Ishikawa (cell line): ENCODE measurements at regions not wholly inside any gene's neighbourhood (a gene's known extent, or its start where the extent isn't known, plus 50 kb on each side); places are given as distances from the start of the nearest gene placed in this dataset.

ENCODE experiments used
- CEBPB ChIP-seq: IDR thresholded peaks from 2 replicates; pipeline ENCODE4 v1.6.1; 2012
- CREB1 ChIP-seq: IDR thresholded peaks from 2 replicates; pipeline ENCODE4 v1.6.1; 2012; ENCODE audit warnings: low read depth
- EGR1 ChIP-seq: IDR thresholded peaks from 2 replicates; pipeline ENCODE4 v1.6.1; 2012
- EP300 ChIP-seq: IDR thresholded peaks from 2 replicates; pipeline ENCODE4 v1.6.1; 2012; ENCODE audit warnings: borderline replicate concordance
- FOXM1 ChIP-seq: IDR thresholded peaks from 2 replicates; pipeline ENCODE4 v1.6.1; 2012; ENCODE audit warnings: low read depth, borderline replicate concordance
- NFIC ChIP-seq: IDR thresholded peaks from 2 replicates; pipeline ENCODE4 v1.6.1; 2012
- RAD21 ChIP-seq: IDR thresholded peaks from 2 replicates; pipeline ENCODE4 v1.6.1; 2012; ENCODE audit warnings: low read depth
- TAF1 ChIP-seq: IDR thresholded peaks from 2 replicates; pipeline ENCODE4 v1.6.1; 2012; ENCODE audit warnings: low read depth, mild to moderate bottlenecking
- TCF12 ChIP-seq: IDR thresholded peaks from 2 replicates; pipeline ENCODE4 v1.6.1; 2012; ENCODE audit warnings: low read depth
- TEAD4 ChIP-seq: IDR thresholded peaks from 2 replicates; pipeline ENCODE4 v1.6.1; 2012
- YY1 ChIP-seq: IDR thresholded peaks from 2 replicates; pipeline ENCODE4 v1.6.1; 2012; ENCODE audit warnings: low read depth
- ZBTB7A ChIP-seq: IDR thresholded peaks from 2 replicates; pipeline ENCODE4 v1.6.1; 2012; ENCODE audit warnings: low read depth
- TF ChIP-seq, protein P1 (sequence below): IDR thresholded peaks from 2 replicates; pipeline ENCODE4 v1.6.1; 2012; ENCODE audit warnings: low read depth, mild to moderate bottlenecking
- TF ChIP-seq, protein P2 (sequence below): IDR thresholded peaks from 2 replicates; pipeline ENCODE4 v1.6.1; 2012
- TF ChIP-seq, protein P3 (sequence below): IDR thresholded peaks from 2 replicates; pipeline ENCODE4 v1.6.1; 2012

DNA sequence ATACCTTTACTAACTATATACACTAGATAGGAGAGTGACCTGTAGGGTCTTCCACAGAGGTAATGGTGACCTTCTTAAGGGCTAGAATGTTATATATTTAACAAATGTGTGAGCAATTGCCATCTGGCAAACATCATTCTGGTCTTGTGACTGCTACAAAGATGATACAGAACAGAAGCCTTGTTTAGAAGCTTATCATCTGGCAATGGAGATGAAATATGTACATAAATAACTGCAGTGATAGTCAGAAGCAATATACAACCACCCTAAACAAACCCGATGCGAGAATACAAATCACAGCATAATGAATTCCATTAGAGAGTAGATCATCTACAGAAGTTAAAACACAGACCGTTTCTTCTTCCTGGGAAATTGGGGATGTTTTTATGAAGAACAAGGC is 952.7 kb upstream of the SLIT2 start:
- TF ChIP-seq EP300 (no peak), TEAD4 (no peak), ZBTB7A (no peak), RAD21 (no peak), CEBPB (no peak), FOXM1 (no peak), EGR1 (no peak), NFIC (no peak), TCF12 (no peak), CREB1 (no peak), TAF1 (no peak), YY1 (no peak)
- TF ChIP-seq, protein P1, sequence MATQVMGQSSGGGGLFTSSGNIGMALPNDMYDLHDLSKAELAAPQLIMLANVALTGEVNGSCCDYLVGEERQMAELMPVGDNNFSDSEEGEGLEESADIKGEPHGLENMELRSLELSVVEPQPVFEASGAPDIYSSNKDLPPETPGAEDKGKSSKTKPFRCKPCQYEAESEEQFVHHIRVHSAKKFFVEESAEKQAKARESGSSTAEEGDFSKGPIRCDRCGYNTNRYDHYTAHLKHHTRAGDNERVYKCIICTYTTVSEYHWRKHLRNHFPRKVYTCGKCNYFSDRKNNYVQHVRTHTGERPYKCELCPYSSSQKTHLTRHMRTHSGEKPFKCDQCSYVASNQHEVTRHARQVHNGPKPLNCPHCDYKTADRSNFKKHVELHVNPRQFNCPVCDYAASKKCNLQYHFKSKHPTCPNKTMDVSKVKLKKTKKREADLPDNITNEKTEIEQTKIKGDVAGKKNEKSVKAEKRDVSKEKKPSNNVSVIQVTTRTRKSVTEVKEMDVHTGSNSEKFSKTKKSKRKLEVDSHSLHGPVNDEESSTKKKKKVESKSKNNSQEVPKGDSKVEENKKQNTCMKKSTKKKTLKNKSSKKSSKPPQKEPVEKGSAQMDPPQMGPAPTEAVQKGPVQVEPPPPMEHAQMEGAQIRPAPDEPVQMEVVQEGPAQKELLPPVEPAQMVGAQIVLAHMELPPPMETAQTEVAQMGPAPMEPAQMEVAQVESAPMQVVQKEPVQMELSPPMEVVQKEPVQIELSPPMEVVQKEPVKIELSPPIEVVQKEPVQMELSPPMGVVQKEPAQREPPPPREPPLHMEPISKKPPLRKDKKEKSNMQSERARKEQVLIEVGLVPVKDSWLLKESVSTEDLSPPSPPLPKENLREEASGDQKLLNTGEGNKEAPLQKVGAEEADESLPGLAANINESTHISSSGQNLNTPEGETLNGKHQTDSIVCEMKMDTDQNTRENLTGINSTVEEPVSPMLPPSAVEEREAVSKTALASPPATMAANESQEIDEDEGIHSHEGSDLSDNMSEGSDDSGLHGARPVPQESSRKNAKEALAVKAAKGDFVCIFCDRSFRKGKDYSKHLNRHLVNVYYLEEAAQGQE: no peak
- TF ChIP-seq, protein P2, sequence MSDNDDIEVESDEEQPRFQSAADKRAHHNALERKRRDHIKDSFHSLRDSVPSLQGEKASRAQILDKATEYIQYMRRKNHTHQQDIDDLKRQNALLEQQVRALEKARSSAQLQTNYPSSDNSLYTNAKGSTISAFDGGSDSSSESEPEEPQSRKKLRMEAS: no peak
- TF ChIP-seq, protein P3, sequence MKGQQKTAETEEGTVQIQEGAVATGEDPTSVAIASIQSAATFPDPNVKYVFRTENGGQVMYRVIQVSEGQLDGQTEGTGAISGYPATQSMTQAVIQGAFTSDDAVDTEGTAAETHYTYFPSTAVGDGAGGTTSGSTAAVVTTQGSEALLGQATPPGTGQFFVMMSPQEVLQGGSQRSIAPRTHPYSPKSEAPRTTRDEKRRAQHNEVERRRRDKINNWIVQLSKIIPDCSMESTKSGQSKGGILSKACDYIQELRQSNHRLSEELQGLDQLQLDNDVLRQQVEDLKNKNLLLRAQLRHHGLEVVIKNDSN: no peak

DNA sequence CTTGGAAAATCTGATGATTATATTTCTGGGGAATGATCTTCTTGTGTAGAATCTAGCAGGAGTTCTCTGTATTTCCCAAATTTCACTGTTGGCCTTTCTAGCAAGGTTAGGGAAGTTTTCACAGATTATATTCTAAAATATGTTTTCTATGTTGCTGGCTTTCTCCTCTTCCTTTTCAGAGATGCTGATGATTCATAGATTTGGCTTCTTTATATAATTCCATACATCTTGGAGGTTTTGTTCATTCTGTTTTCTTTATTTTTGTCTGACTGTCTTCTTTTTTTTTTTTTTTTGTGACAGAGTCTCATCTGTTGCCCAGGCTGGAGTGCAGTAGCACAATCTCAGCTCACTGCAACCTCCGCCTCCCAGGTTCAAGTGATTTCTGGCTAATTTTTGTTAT is 957.9 kb upstream of the SLIT2 start:
- no peak for TF ChIP-seq YY1
- TF ChIP-seq, protein P3: no peak
- TF ChIP-seq, protein P1: no peak
- no peak for TF ChIP-seq CEBPB
- no peak for TF ChIP-seq TCF12
- no peak for TF ChIP-seq EGR1
- no peak for TF ChIP-seq CREB1
- no peak for TF ChIP-seq RAD21
- TF ChIP-seq EP300: no peak
- TF ChIP-seq TEAD4: no peak
- TF ChIP-seq, protein P2: no peak
- TF ChIP-seq ZBTB7A: no peak
- no peak for TF ChIP-seq FOXM1
- no peak for TF ChIP-seq NFIC
- no peak for TF ChIP-seq TAF1

DNA sequence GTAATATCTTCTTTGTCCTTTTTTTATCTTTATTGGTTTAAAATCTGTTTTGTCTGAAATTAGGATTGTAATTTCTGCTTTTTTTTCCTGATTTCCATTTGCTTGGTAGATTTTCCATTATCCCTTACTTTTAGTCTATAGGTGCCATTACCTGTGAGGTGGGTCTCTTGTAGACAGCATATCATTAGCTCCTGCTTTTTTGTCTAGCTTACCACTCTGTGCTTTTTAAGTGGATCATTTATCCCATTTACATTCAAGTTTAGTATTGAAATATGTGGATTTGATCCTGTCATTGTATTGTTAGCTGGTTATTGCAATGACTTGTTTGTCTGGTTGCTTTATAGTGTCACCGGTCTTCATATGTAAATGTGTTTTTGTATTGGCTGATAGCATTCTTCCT is 958.6 kb upstream of the SLIT2 start:
- no peak for TF ChIP-seq RAD21
- TF ChIP-seq, protein P1: no peak
- TF ChIP-seq YY1: no peak

DNA sequence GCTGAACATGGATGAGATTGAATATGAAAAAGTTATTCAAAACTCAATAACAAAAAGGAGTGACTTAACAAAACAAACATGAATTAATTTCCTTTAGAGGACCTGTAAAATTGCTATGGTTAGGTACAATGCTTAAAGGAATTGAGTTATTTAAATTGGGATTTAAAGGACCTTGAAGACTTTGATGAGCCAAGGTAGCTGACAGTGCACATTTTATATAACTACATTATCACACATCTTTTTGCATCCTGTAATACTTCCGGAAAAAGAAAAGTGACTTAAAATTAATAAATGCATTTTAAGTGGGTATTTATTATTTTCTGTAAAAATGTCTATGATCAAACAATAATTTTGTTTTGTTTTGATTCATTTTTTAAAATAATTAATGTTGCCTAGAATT is 964.8 kb upstream of the SLIT2 start:
- TF ChIP-seq CREB1 (no peak), EGR1 (no peak), RAD21 (no peak), CEBPB (no peak)
- TF ChIP-seq, protein P3: no peak
- TF ChIP-seq, protein P2: no peak

DNA sequence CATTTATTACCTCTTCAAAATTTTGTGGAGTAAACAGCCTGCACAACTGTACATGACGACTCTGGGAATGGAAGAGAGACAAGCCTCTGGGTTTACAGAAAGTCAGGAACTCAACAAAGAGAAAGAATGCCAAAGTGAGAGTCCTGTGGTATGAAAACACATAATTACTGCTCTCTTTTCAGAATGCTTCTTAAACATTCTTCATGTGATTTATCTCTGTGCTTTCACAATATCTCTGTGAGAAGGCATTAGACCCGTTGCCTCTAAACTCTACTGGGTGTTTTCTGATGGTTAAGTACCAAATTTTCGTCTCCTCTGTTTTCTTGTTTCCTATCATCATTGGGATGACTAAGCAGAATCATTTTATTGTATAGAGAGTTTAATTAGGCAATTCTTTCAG is 966.6 kb upstream of the SLIT2 start:
- TF ChIP-seq, protein P2: no peak
- no peak for TF ChIP-seq FOXM1
- TF ChIP-seq TCF12: no peak
- TF ChIP-seq CREB1: no peak
- no peak for TF ChIP-seq YY1
- TF ChIP-seq ZBTB7A: no peak
- TF ChIP-seq RAD21: no peak
- TF ChIP-seq, protein P1: no peak
- no peak for TF ChIP-seq NFIC
- TF ChIP-seq TAF1: no peak
- no peak for TF ChIP-seq EP300
- TF ChIP-seq TEAD4: no peak
- no peak for TF ChIP-seq CEBPB
- TF ChIP-seq, protein P3: no peak
- TF ChIP-seq EGR1: no peak
